ENCODE measurements at regions not wholly inside any gene's neighbourhood (a gene's known extent, or its start where the extent isn't known, plus 50 kb on each side); places are given as distances from the start of the nearest gene placed in this dataset.
"Not testable (repeated sequence)": the region's sequence is repeated elsewhere in the genome, so short reads cannot be mapped to it uniquely, and the experiment has no call there.

- CTCF ChIA-PET, result interaction anchor here (0.5 to 1.0 kb wide), 4 partner anchors 11 to 1749 kb away, joined by 3 to 5 read pairs (median 4); no protein-coding TSS in a partner anchor
- no peaks in the 10 kb centered on the region for H3K9me3 ChIP-seq (ENCODE audit: control insufficient read depth, insufficient read depth, low read depth, low read length)
- H3K4me3 ChIP-seq (ENCODE audit: low read depth, low read length), result no peak overlapping the region
- TF ChIP-seq GFI1B (tag by site-specific recombination; IDR thresholded peaks at IDR 0.05) (no peak), ZXDB (tag by site-specific recombination; IDR thresholded peaks at IDR 0.05) (no peak), ZNF610 (tag by site-specific recombination; IDR thresholded peaks at IDR 0.05; ENCODE audit: borderline replicate concordance) (no peak), ZNF48 (tag by site-specific recombination; IDR thresholded peaks at IDR 0.05) (no peak), PRDM2 (tag by site-specific recombination; IDR thresholded peaks at IDR 0.05; ENCODE audit: borderline replicate concordance) (no peak), RBAK (tag by site-specific recombination; IDR thresholded peaks at IDR 0.05) (no peak), ZNF426 (tag by site-specific recombination; IDR thresholded peaks at IDR 0.05) (no peak), ZNF266 (tag by site-specific recombination; IDR thresholded peaks at IDR 0.05; ENCODE audit: low read depth) (no peak), CTCF (tag by site-specific recombination; IDR thresholded peaks at IDR 0.05) (no peak), ZNF701 (tag by site-specific recombination; IDR thresholded peaks at IDR 0.05) (no peak), ZNF121 (tag by site-specific recombination; IDR thresholded peaks at IDR 0.05) (no peak), ZNF324 (tag by site-specific recombination; IDR thresholded peaks at IDR 0.05) (no peak)
- H3K36me3 ChIP-seq (ENCODE audit: control insufficient read depth in 2 of 2, insufficient read depth in 1 of 2, low read length in 2 of 2), result no peaks in the 10 kb centered on the region
- H3K4me1 ChIP-seq (ENCODE audit: control insufficient read depth, insufficient read depth, low read length), result no peaks in the 10 kb centered on the region
- POLR2A ChIA-PET, result no interaction called here
- no peak overlapping the region for H3K27ac ChIP-seq (ENCODE audit: extremely low read depth, low read depth, low read length)
Observed at GRCh38 chr12:59357811-59358210, 238.0 kb upstream of the SLC16A7 start.

DNA sequence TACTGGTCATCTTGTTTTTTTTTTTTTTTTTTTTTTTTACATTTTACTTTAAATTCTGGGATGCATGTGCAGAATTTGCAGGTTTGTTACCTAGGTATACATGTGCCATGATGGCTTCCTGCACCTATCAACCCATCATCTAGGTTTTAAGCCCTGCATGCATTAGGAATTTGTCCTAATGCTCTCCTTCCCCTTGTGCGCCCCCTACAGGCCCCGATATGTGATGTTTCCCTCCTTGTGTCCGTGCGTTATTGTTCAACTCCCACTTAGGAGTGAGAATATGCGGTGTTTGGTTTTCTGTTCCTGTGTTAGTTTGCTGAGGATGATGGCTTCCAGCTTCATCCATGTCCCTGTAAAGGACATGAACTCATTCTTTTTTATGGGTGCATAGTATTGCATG is 249.6 kb upstream of the SLC16A7 start:
- POLR2A ChIA-PET; H3K36me3 ChIP-seq (ENCODE audit: control insufficient read depth in 2 of 2, insufficient read depth in 1 of 2, low read length in 2 of 2); H3K27ac ChIP-seq (ENCODE audit: extremely low read depth, low read depth, low read length); H3K4me1 ChIP-seq (ENCODE audit: control insufficient read depth, insufficient read depth, low read length); H3K9me3 ChIP-seq (ENCODE audit: control insufficient read depth, insufficient read depth, low read depth, low read length); H3K4me3 ChIP-seq (ENCODE audit: low read depth, low read length): not testable (repeated sequence)
- peak; percentile 11; the same call in 1 of the 2 replicates for TF ChIP-seq ZNF654 (tag by site-specific recombination; IDR thresholded peaks at IDR 0.05; ENCODE audit: low read depth)
- CTCF ChIA-PET, result interaction anchor here (0.7 to 1.3 kb wide), 4 partner anchors 13 to 699 kb away, joined by 3 to 9 read pairs (median 4); no protein-coding TSS in a partner anchor

- Histone ChIP-seq H3K27ac (ENCODE audit: extremely low read depth, low read depth, low read length) (no peak overlapping the region), H3K36me3 (ENCODE audit: control insufficient read depth in 2 of 2, insufficient read depth in 1 of 2, low read length in 2 of 2) (no peaks in the 10 kb centered on the region), H3K9me3 (ENCODE audit: control insufficient read depth, insufficient read depth, low read depth, low read length) (no peaks in the 10 kb centered on the region), H3K4me1 (ENCODE audit: control insufficient read depth, insufficient read depth, low read length) (no peaks in the 10 kb centered on the region), H3K4me3 (ENCODE audit: low read depth, low read length) (no peak overlapping the region)
- ChIA-PET CTCF (interaction anchor here (0.5 to 1.3 kb wide), 5 partner anchors 14 to 1513 kb away, joined by 3 to 9 read pairs (median 4); no protein-coding TSS in a partner anchor), POLR2A (no interaction called here)
- TF ChIP-seq ZNF548 (tag by site-specific recombination; IDR thresholded peaks at IDR 0.05), result no peak
- TF ChIP-seq GLIS2 (tag by site-specific recombination; IDR thresholded peaks at IDR 0.05), result no peak
- TF ChIP-seq, protein P1, sequence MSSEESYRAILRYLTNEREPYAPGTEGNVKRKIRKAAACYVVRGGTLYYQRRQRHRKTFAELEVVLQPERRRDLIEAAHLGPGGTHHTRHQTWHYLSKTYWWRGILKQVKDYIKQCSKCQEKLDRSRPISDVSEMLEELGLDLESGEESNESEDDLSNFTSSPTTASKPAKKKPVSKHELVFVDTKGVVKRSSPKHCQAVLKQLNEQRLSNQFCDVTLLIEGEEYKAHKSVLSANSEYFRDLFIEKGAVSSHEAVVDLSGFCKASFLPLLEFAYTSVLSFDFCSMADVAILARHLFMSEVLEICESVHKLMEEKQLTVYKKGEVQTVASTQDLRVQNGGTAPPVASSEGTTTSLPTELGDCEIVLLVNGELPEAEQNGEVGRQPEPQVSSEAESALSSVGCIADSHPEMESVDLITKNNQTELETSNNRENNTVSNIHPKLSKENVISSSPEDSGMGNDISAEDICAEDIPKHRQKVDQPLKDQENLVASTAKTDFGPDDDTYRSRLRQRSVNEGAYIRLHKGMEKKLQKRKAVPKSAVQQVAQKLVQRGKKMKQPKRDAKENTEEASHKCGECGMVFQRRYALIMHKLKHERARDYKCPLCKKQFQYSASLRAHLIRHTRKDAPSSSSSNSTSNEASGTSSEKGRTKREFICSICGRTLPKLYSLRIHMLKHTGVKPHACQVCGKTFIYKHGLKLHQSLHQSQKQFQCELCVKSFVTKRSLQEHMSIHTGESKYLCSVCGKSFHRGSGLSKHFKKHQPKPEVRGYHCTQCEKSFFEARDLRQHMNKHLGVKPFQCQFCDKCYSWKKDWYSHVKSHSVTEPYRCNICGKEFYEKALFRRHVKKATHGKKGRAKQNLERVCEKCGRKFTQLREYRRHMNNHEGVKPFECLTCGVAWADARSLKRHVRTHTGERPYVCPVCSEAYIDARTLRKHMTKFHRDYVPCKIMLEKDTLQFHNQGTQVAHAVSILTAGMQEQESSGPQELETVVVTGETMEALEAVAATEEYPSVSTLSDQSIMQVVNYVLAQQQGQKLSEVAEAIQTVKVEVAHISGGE (tag by site-specific recombination; conservative IDR thresholded peaks at IDR 0.05; ENCODE audit: low read depth), result no peak
- no peak for TF ChIP-seq FEZF1 (tag by site-specific recombination; IDR thresholded peaks at IDR 0.05)
- TF ChIP-seq ZNF610 (tag by site-specific recombination; IDR thresholded peaks at IDR 0.05; ENCODE audit: borderline replicate concordance), result no peak
- no peak for TF ChIP-seq ZNF214 (tag by site-specific recombination; IDR thresholded peaks at IDR 0.05; ENCODE audit: borderline replicate concordance)
- TF ChIP-seq ZFP69B (tag by site-specific recombination; IDR thresholded peaks at IDR 0.05), result no peak
Observed at GRCh38 chr12:59345406-59345805, 250.4 kb upstream of the SLC16A7 start.
